Midbrain (tissue), 1 donor: ENCODE measurements at regions not wholly inside any gene's neighbourhood (a gene's known extent, or its start where the extent isn't known, plus 50 kb on each side); places are given as distances from the start of the nearest gene placed in this dataset.
"Not testable (repeated sequence)": the region's sequence is repeated elsewhere in the genome, so short reads cannot be mapped to it uniquely, and the experiment has no call there.

Experiments used
- DNase-seq: peaks from one replicate; lab custom pipeline; 2025; lab: John Stamatoyannopoulos, UW

- no peak for DNase-seq
Observed at GRCh38 chr3:20478436-20478835, 292.4 kb upstream of the SGO1 start.

GRCh38 chr3:20464237-20464636 is 278.2 kb upstream of the SGO1 start:
- not testable (repeated sequence) for DNase-seq

GRCh38 chr3:20462723-20463122 is 276.7 kb upstream of the SGO1 start:
- DNase-seq: no peak

- no peak for DNase-seq
Observed at GRCh38 chr3:20462226-20462625, 276.2 kb upstream of the SGO1 start.

- no peak for DNase-seq
Observed at GRCh38 chr3:20458994-20459716, 273.1 kb upstream of the SGO1 start.

- DNase-seq: no peak
Observed at GRCh38 chr3:20456511-20456910, 270.5 kb upstream of the SGO1 start.

- DNase-seq: no peak
Observed at GRCh38 chr3:20451170-20451569, 265.2 kb upstream of the SGO1 start.

- no peak for DNase-seq
Observed at GRCh38 chr3:20450611-20451010, 264.6 kb upstream of the SGO1 start.

- no peak for DNase-seq
Observed at GRCh38 chr3:20442846-20443245, 256.8 kb upstream of the SGO1 start.

- not testable (repeated sequence) for DNase-seq
Observed at GRCh38 chr3:20427268-20427667, 241.3 kb upstream of the SGO1 start.

GRCh38 chr3:20425138-20425537 is 239.1 kb upstream of the SGO1 start:
- no peak for DNase-seq

- DNase-seq: no peak
Observed at GRCh38 chr3:20424086-20424485, 238.1 kb upstream of the SGO1 start.

GRCh38 chr3:20422391-20422790 is 236.4 kb upstream of the SGO1 start:
- DNase-seq: no peak

GRCh38 chr3:20417388-20418108 is 231.5 kb upstream of the SGO1 start:
- DNase-seq: no peak

GRCh38 chr3:20406611-20407011 is 220.6 kb upstream of the SGO1 start:
- DNase-seq: no peak

GRCh38 chr3:20405744-20406143 is 219.7 kb upstream of the SGO1 start:
- no peak for DNase-seq

- no peak for DNase-seq
Observed at GRCh38 chr3:20405231-20405630, 219.2 kb upstream of the SGO1 start.

GRCh38 chr3:20404741-20405100 is 218.7 kb upstream of the SGO1 start:
- no peak for DNase-seq

- DNase-seq: no peak
Observed at GRCh38 chr3:20403986-20404740, 218.2 kb upstream of the SGO1 start.

- no peak for DNase-seq
Observed at GRCh38 chr3:20401253-20401652, 215.2 kb upstream of the SGO1 start.

- DNase-seq: no peak
Observed at GRCh38 chr3:20400686-20401085, 214.7 kb upstream of the SGO1 start.

GRCh38 chr3:20400281-20400680 is 214.3 kb upstream of the SGO1 start:
- no peak for DNase-seq

- DNase-seq: no peak
Observed at GRCh38 chr3:20396335-20396734, 210.3 kb upstream of the SGO1 start.
